Stimulated activated CD4-positive, alpha-beta T cell treated with anti-CD3 and anti-CD28 coated beads, Interleukin-15, amount 100 ng/mL, for 24 hours (primary cell): ENCODE measurements at regions not wholly inside any gene's neighbourhood (a gene's known extent, or its start where the extent isn't known, plus 50 kb on each side); places are given as distances from the start of the nearest gene placed in this dataset.

Source experiments
- DNase-seq: peaks from one replicate; pipeline ENCODE4 v3.0.0-alpha.2; 2020

DNA sequence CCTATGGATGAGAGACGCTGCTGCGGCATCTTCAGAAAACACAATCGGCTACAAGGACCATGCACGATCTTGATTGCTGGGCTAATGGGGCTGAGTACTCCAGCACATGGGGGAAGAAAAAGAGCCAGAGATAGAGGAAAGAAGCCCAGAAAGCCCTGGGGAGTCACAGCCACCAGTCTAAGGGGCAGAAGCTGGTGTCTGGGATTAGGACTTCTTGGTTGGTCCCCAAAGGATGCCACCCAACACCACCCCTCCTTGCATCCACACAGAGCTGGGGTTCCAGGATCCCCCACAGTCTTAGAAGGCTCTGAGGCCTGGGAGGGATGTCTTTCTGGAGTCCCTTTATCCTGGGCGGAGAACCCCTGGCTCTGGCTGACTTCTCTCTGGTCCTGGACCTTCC, 98.4 kb upstream of the TARDBP start:
- DNase-seq = no peak

GRCh38 chr1:10915594-10915993, 96.9 kb upstream of the TARDBP start:
- DNase-seq = no peak

- DNase-seq = no peak
Measured at GRCh38 chr1:10916311-10916710, 96.1 kb upstream of the TARDBP start.

GRCh38 chr1:10916991-10917390, 95.5 kb upstream of the TARDBP start:
- DNase-seq = no peak

- DNase-seq = no peak
Measured at GRCh38 chr1:10917513-10918454, 94.7 kb upstream of the TARDBP start.

DNA sequence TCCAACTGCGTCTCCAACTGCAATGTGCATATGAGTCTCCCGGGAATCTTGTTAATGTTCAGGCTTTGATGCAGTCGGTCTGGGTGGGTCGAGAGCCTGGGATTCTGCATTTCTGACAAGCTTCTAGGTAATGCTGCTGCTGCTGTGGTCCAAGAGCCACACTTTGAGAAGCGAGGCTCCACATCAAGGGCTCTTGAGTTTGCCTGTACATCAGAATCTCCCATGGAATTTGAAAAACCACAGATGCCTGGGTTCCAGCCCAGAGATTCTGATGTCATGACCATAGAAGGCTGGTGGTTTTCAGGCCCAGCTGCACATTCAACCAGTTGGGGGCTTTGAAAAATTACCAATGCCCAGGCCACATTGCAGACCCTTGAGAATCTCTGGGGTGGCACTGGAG, 93.9 kb upstream of the TARDBP start:
- DNase-seq = no peak

- no peak for DNase-seq
Measured at GRCh38 chr1:10920063-10920626, 92.3 kb upstream of the TARDBP start.

DNA sequence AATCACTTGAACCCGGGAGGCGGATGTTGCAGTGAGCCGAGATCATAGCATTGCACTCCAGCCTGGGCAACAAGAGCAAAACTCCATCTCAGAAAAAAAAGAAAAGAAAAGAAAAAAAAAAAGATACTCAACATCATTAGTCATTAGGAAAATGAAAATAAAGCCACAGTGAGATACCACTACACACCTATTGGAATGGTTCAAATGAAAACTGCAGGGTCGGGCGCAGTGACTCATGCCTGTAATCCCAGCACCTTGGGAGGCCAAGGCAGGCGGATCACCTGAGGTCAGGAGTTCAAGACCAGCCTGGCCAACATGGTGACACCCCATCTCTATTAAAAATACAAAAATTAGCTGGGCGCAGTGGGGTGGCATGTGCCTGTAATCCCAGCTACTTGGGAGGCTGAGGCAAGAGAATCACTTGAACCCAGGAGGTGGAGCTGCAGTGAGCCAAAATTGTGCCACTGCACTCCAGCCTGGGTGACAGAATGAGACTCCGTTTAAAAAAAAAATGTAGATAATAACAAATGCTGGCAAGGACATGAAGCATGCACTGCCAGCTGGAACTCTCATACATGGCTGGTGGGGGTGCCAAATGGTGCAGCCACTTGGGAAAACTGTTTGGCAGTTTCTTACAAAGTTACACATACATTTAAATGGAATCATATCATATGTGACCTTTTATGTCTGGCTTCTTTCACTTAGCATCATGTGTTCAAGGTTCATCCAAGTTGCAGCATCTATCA, 90.0 kb upstream of the TARDBP start:
- peak; percentile 74 for DNase-seq

DNA sequence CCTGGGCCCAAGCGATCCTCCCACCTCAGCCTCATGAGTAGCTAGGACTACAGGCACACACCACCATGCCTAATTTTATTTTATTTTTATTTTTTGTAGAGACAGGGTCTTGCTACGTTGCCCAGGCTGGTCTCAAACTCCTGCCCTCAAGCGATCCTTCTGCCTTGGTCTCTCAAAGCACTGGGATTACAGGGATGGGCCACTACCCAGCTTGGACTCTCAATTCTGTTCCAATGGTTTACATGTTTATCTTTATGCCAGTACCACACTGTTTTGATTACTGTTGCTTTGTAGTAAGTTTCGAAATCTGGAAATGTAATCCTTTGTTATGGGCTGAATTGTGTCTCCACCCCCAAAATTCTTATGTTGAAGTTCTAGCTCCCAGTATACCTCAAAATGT, 88.4 kb upstream of the TARDBP start:
- no peak for DNase-seq

- DNase-seq = no peak
Measured at GRCh38 chr1:10928654-10929053, 83.8 kb upstream of the TARDBP start.

GRCh38 chr1:10932088-10932487, 80.4 kb upstream of the TARDBP start:
- peak; percentile 57 for DNase-seq

DNA sequence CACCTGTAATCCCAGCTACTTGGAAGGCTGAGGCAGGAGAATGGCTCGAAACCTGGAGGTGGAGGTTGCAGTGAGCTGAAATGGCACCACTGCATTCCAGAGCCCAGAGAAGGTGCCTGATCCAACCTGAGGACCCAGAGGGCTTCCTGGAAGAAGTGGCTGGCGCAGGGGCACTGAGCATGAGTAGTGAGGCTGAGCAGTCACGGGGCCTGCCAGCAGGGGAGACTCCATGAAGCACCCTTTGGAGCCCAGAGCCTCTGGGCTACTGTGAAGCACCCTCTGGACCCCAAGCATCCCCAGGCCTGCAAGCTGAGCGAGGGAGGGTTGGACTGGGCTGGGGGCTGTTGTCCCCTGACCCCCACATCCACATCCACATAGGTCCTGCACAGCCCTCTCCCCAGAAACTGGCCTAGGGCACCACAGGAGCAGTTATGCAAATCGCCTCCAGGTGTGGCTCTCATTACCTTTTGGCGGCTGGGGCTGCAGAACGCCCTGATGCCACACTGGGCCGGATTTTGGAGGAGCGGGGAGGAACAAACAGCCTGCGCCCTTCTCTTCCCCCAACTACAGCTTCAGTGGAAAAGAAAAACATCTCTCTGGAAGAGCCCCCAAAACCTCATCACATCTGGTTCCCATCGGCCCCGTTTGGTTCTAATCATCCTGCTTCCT, 78.2 kb upstream of the TARDBP start:
- no peak for DNase-seq

DNA sequence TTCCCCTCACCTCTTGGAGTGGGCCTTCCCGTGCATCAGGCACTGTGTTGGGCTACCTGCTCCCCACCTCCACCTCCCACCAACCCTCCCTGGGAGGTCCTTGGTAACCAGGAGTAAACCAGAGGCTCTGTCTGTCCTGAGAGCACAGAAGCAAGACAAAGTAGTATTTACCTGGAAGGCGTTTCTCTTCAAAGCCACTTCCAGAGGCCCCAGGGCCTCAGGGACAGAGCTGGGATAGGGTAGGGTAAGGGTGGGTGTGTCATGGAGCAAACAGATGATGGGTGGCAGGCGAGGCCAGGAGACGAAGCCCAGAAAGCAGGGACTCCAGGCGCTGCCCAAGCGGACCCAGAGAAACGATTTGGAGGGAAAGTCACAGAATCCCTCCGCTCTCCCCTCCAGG, 77.2 kb upstream of the TARDBP start:
- DNase-seq = no peak

DNA sequence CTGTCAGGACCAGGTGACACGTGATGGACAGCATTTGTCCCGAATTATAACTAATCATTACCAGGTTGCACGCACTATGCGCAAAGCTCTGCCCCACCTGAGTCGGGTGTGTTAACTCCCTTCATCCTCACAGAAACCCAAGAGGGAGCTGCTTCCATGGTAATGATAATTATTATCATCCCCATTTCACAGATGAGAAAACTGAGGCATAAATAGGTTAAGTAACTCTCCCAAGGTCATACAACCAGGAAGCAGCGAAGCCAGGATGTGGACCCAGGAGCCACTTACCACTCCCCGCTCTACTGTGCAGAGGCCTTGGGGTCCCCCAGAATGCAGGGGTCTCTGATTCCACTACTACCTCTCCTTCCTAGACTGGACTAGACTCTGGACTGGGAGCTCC, 76.7 kb upstream of the TARDBP start:
- DNase-seq = no peak

DNA sequence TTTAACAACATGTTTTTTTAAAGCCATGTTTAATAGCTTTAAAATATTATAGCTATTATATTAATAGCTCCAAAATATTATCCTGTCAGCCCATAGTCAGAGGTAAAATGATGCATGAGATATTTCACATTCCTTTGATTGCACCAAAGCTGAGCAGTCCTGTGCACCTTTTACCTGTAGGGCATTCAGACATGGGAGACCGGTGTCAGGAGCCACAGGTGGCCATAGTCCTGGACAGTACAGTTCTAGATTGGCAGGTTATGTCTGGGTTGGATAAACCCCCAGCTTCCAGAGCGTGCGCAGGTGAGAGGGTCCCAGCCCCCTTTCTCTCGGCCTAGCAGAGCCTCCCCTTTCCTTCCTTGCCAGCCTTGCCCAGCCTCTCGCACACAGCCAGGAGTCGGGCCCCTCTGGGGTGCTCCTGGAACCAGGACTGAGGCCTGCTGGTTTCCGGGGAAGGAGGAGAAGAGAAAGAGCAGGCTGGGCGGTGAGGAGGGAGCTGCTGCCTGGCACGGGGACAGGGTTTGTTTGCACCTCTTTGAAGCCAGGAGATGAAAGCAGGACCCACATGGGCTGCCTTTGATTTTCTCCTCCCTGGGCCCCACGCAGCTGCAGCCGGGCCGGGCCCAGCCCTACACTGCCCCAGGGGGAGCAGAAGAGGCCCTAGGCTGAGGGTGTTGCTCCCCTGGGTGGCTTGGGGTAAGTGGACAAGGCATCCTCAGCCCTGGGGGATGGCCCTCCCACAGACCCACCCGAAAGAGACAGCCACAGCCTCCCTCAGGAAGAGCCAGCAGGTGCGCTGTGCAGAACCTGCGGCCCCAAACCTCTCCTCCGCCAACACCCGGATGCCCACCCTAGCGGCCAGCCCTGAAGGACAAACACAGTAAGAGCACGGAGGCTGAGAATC, 75.2 kb upstream of the TARDBP start:
- no peak for DNase-seq

DNA sequence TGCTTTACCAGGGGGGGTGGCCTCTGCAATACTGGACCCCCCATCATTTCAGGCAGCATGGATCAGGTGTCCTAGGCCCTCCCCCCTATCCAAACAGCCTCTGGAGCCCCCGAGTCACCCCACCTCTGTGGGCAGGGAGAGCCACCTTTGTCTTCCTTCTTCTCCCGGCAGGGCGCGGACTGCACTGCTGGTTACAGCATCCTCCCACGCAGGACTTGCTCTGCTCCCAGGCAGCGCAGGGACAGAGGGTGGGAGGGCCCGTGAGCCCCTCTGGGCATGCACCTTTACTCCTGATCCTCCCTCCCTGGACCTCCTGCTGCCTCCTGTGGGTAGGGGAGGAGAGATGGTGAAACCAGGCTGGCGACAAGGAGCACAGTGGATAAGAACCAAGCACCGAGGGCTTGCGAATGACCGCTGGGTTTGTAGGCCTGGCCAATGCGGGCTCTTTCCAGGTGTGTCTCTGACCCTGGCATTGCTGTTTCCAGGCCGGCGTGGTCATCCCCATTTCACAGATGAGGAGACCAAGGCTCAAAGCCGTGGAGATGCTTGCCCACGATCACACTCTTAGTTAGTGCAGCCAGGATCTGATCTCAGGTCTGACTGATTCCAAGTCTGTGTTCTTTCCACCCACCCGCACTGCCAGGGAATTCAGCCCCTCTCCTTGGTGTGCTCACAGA, 73.6 kb upstream of the TARDBP start:
- DNase-seq = no peak

- peak; percentile 82 for DNase-seq
Measured at GRCh38 chr1:10939654-10940450, 72.6 kb upstream of the TARDBP start.

- DNase-seq = no peak
Measured at GRCh38 chr1:10940451-10940804, 72.0 kb upstream of the TARDBP start.

DNA sequence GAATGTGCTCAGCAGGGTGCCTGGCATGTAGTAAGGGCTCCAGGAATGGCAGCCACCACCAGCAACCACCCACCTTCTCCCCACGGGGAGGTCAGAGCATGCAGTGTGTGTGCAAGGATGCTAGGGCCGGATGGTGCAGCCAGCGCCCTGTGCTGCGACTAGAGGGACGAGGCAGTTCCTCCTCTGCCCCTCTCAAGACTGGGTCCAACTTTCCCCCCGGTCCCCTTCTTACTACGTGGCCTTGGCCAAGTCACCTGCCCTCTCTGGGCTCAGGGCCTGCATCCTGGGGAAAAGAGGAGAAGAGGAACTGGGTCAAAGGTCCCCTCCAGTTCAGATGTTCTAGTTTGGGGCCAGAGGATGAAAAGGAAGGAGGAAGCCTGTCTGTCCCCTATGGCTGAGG, 71.6 kb upstream of the TARDBP start:
- DNase-seq = no peak

GRCh38 chr1:10941891-10942541, 70.4 kb upstream of the TARDBP start:
- DNase-seq = peak; percentile 74
